GM21367 (cell line): ENCODE measurements at regions not wholly inside any gene's neighbourhood (a gene's known extent, or its start where the extent isn't known, plus 50 kb on each side); places are given as distances from the start of the nearest gene placed in this dataset.
A peak's percentile ranks its signal among the peaks of the same experiment; 100 is the strongest.
"Not testable (repeated sequence)": the region's sequence is repeated elsewhere in the genome, so short reads cannot be mapped to it uniquely, and the experiment has no call there.

Source experiments
- ATAC-seq: cut with Tn5 transposase; IDR thresholded peaks from one replicate; pipeline ENCODE4 v1.9.1; 2021; ENCODE audit not compliant: unreplicated experiment

GRCh38 chr4:138861135-138861534 is 154.4 kb upstream of the NOCT start:
- ATAC-seq = no peak

- ATAC-seq = not testable (repeated sequence)
Measured at GRCh38 chr4:138860357-138860756, 155.2 kb upstream of the NOCT start.

GRCh38 chr4:138859254-138859653 is 156.3 kb upstream of the NOCT start:
- ATAC-seq = no peak

DNA sequence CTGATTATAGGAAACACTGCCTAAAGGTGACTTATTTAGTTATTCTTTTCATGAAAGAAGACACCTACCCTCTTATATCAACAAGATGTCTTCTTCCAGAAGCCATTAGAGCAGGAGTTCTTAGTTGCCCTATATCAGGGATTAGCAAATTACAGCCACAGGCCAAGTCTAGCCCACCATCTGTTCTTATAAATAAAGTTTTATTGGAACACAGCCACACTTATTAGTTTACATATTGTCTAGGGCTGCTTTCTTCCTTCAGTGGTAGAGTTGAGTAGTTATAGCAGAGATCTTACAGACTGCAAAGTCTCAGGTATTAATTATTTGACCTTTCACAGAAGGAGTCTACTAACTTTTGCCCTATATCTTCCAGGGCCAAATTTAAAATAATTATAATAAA is 157.2 kb upstream of the NOCT start:
- ATAC-seq = no peak

DNA sequence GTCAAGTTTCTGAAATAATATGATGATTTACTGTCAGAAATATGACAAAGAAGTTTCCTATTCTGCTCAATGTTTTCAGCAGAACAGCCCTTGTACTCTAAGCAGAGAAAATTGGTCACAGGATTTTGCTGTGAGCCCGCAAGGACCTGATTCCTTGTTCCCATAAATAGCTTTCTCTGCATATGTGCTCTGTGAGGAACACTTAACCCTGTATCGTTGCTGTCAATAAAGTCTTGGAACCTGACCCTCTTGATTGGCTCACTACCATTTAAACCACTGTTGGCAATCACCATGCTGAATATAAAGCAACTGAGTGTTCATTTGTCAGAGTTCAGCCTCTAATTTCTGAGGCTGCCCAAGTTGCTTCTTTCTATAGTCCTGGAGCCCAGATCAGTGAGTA is 158.2 kb upstream of the NOCT start:
- no peak for ATAC-seq

- no peak for ATAC-seq
Measured at GRCh38 chr4:138852681-138853080, 162.9 kb upstream of the NOCT start.

- ATAC-seq = no peak
Measured at GRCh38 chr4:138851391-138852335, 163.9 kb upstream of the NOCT start.

- ATAC-seq = no peak
Measured at GRCh38 chr4:138845664-138846063, 169.9 kb upstream of the NOCT start.

GRCh38 chr4:138845054-138845453 is 170.5 kb upstream of the NOCT start:
- ATAC-seq = no peak

DNA sequence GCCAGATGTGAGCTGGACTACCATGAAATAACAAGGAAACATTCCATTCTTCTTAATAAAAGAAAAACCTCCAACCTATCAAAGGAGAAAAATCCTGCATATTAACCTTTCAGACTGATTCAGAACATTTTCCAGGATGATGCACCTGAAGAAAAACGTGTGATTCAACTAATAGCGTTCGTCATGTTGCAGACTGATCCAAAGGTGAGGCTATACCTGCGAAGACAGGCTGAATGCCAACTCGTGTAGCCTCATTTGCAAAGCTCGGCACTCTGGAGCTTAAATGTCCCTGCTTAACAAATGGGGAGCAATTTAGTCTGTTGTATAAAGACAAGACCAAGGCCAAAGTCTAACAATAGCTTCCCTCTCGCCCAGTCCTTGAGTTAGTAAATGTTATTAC is 172.0 kb upstream of the NOCT start:
- no peak for ATAC-seq

DNA sequence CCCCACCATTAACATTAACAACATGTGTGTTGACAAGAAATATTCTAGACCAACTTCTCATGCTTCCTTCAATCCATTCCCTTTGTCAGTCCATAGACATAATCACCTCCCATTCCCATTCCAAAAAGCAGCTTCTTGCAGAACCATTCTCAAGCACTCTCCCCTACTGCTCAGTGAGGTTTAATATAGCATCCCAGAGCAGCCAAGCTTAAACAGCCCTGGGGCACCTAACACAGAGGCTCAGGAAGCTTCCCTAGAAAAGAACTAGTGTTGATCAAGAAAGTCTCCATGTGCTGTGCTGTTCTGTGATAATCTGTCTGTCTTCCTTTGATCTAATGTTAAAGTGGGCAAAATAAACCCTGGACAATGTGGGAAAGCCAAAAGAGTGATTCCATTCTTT is 174.2 kb upstream of the NOCT start:
- ATAC-seq = no peak

DNA sequence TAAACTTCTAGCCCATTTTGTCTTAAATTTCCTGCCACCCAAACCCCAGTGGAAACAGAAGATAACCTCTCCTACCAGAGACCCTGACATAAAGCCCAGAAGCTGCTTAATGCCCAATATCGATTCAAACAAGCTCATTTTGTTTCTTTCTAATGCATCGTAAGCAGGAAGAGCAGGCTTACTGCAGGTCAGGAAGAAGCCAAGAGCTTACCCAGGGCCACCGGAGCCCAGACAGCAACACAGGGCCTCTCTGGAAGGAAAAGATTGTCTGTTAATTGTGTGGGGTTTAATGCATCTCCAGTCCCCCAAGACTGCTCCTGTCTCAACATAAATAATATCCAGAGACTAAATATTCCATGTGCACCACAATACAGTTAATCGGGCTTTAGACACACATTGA is 177.3 kb upstream of the NOCT start:
- ATAC-seq = no peak

GRCh38 chr4:138835832-138836533 is 179.6 kb upstream of the NOCT start:
- no peak for ATAC-seq

- ATAC-seq = peak; percentile 48
Measured at GRCh38 chr4:138833974-138834373, 181.6 kb upstream of the NOCT start.

- ATAC-seq = no peak
Measured at GRCh38 chr4:138832563-138832962, 183.0 kb upstream of the NOCT start.

DNA sequence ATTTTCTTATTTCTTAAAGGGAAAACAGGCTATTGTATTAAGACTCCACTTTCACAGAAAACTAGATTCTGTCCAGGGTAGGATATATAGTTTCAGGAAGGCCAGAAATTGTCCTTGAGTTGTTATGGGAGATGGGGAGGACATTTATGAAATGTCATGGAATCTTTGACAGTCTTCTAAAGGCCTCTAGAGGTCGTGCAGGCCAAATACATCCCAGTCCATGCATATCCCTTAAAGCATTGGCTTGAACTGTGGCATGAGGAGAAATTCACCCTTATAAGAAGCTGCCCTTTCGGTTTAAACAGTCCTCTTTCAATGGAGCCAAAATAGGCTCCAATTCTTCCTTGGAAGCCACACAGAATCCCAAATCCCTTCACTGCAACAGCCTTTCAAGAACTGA is 183.6 kb upstream of the NOCT start:
- no peak for ATAC-seq

GRCh38 chr4:138828926-138829325 is 186.7 kb upstream of the NOCT start:
- no peak for ATAC-seq

GRCh38 chr4:138826754-138827153 is 188.8 kb upstream of the NOCT start:
- no peak for ATAC-seq

DNA sequence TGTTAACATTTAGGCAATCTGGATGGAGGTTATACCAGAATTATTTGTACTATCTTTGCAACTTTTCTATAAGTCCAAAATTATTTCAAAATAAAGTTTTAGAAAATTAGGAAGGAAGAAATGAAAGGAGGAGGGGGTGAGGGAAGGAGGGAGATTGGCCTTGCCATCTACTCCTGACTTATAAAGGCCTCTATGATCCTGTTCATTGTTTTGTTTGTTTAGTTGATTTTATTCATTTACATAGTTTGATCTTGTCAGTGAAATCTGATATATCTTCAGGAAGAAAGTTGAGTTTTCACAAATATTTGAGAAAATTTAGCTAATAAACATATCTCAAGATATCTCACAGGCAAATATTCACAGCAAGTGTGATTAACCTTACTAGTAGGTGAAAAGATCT is 189.3 kb upstream of the NOCT start:
- no peak for ATAC-seq

DNA sequence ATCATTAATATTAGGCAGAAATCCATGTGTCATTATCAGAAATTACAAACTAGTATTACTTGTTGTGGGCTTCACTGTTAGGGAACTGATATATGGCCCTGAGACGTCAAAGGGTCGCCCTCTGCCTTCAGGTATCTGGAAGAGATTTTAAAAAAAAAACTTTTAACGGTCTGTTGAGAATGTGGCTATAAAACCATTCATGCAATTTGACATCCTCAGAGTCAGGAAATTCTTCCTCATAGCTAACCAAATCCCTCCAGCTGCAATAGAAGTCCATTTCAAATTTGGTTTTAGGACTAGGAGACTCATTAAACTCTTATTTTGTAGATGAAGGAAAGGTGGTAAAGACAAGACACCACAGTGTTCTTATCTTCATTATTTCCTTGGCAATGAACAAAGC is 194.2 kb upstream of the NOCT start:
- ATAC-seq = no peak

GRCh38 chr4:138816875-138817274 is 198.7 kb upstream of the NOCT start:
- no peak for ATAC-seq

GRCh38 chr4:138815811-138816210 is 199.8 kb upstream of the NOCT start:
- no peak for ATAC-seq
